ENCODE measurements at regions not wholly inside any gene's neighbourhood (a gene's known extent, or its start where the extent isn't known, plus 50 kb on each side); places are given as distances from the start of the nearest gene placed in this dataset.

DNA sequence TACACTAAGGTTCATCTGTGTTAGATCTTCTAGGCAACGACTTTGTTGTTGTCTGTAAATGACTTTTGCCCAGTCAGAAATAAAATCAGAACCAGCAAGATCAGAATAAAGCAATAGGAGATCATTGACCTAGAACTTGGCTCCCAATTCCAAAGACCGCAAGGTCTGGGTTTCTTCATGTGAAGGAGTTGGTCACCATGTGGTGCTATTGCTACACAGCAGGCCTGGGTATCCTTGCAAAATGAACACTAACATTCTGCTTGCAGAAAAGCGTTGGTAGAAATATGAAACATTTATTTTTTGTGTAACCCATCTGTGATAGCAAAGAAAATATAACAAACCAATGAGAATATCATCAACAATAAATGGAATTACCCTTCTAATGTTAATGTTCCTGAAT, 831.0 kb downstream of the NXPH1 start:
- H3K27me3 ChIP-seq (ENCODE audit: low read depth, low read length), result no peaks in the 10 kb centered on the region
- no peak overlapping the region for H2AFZ ChIP-seq (ENCODE audit: low read depth, low read length)
- H4K20me1 ChIP-seq (ENCODE audit: insufficient read depth, low read length), result no peaks in the 10 kb centered on the region
- no peak overlapping the region for H3K9ac ChIP-seq (ENCODE audit: low read length)
- no peak overlapping the region for H3K27ac ChIP-seq (ENCODE audit: low read length)
- no peak for TF ChIP-seq EZH2phosphoT487 (IDR thresholded peaks at IDR 0.05; ENCODE audit: low read depth)
- TF ChIP-seq, protein P1, sequence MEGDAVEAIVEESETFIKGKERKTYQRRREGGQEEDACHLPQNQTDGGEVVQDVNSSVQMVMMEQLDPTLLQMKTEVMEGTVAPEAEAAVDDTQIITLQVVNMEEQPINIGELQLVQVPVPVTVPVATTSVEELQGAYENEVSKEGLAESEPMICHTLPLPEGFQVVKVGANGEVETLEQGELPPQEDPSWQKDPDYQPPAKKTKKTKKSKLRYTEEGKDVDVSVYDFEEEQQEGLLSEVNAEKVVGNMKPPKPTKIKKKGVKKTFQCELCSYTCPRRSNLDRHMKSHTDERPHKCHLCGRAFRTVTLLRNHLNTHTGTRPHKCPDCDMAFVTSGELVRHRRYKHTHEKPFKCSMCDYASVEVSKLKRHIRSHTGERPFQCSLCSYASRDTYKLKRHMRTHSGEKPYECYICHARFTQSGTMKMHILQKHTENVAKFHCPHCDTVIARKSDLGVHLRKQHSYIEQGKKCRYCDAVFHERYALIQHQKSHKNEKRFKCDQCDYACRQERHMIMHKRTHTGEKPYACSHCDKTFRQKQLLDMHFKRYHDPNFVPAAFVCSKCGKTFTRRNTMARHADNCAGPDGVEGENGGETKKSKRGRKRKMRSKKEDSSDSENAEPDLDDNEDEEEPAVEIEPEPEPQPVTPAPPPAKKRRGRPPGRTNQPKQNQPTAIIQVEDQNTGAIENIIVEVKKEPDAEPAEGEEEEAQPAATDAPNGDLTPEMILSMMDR (IDR thresholded peaks at IDR 0.05; ENCODE audit: low read depth, low read length), result peak; percentile 18; the same call in 1 of the 2 replicates
- H3K9me3 ChIP-seq (ENCODE audit: insufficient read depth, low read length), result no peaks in the 10 kb centered on the region
- peaks cover 2% of the 10 kb centered on the region for H3K4me1 ChIP-seq (ENCODE audit: low read length)
- H3K4me3 ChIP-seq (ENCODE audit: low read length), result no peak overlapping the region
- H3K79me2 ChIP-seq (ENCODE audit: low read length), result no peaks in the 10 kb centered on the region
- no peak overlapping the region for H3K4me2 ChIP-seq (ENCODE audit: low read length)
- no peaks in the 10 kb centered on the region for H3K36me3 ChIP-seq (replicated peaks; ENCODE audit: low read depth, low read length)

DNA sequence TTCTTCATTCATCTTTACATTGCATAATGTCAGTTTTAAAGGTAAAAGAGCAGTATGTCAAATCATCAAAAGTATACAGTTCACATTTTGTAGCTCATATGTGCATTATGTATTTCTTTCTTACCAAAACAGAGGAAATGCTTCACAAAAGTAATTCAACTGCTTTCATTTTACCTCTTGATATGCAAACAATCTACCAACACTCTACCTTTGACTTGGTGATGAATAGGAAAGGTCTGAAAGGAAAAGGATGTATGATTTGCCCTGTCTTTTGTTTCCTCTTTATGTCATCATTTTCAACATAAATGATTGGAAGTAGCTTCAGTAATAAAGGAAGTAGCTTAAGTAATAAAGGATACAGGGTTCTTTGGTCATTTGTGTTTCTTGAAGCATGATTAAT, 846.7 kb downstream of the NXPH1 start:
- Histone ChIP-seq H3K27me3 (ENCODE audit: low read depth, low read length) (no peaks in the 10 kb centered on the region), H3K4me2 (ENCODE audit: low read length) (no peak overlapping the region), H3K79me2 (ENCODE audit: low read length) (no peaks in the 10 kb centered on the region), H3K9me3 (ENCODE audit: insufficient read depth, low read length) (no peaks in the 10 kb centered on the region), H4K20me1 (ENCODE audit: insufficient read depth, low read length) (no peaks in the 10 kb centered on the region), H3K27ac (ENCODE audit: low read length) (no peak overlapping the region), H3K36me3 (replicated peaks; ENCODE audit: low read depth, low read length) (no peaks in the 10 kb centered on the region), H3K9ac (ENCODE audit: low read length) (no peak overlapping the region), H3K4me1 (ENCODE audit: low read length) (no peaks in the 10 kb centered on the region), H3K4me3 (ENCODE audit: low read length) (no peak overlapping the region), H2AFZ (ENCODE audit: low read depth, low read length) (no peak overlapping the region)
- TF ChIP-seq, protein P1 (IDR thresholded peaks at IDR 0.05; ENCODE audit: low read depth, low read length), result no peak
- TF ChIP-seq EZH2phosphoT487 (IDR thresholded peaks at IDR 0.05; ENCODE audit: low read depth), result no peak

DNA sequence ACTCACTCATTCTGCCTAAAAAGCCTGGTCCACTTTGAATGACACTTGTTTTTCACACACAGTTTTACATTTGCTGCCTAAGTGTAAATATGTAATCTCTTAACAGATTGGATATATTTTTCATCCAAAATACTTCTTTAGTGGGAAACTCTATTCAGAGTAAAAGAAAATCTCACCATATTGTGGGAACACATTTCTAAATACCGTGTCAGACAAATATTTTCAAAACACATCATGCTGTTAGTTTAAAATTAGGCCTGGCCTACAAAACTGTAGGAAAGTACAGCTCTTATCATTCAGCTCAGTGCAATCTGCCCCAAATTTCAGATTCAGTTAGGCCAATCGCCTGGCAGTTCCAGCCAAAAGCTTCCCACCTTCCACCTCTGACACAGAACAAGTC, 849.8 kb downstream of the NXPH1 start:
- Histone ChIP-seq H3K79me2 (ENCODE audit: low read length) (no peaks in the 10 kb centered on the region), H3K27ac (ENCODE audit: low read length) (no peak overlapping the region), H3K9ac (ENCODE audit: low read length) (no peak overlapping the region), H4K20me1 (ENCODE audit: insufficient read depth, low read length) (no peaks in the 10 kb centered on the region), H3K27me3 (ENCODE audit: low read depth, low read length) (no peaks in the 10 kb centered on the region), H3K4me3 (ENCODE audit: low read length) (no peak overlapping the region), H3K4me2 (ENCODE audit: low read length) (no peak overlapping the region), H3K36me3 (replicated peaks; ENCODE audit: low read depth, low read length) (no peaks in the 10 kb centered on the region), H3K9me3 (ENCODE audit: insufficient read depth, low read length) (no peaks in the 10 kb centered on the region), H3K4me1 (ENCODE audit: low read length) (no peaks in the 10 kb centered on the region), H2AFZ (ENCODE audit: low read depth, low read length) (no peak overlapping the region)
- TF ChIP-seq EZH2phosphoT487 (IDR thresholded peaks at IDR 0.05; ENCODE audit: low read depth), result no peak
- TF ChIP-seq, protein P1 (IDR thresholded peaks at IDR 0.05; ENCODE audit: low read depth, low read length), result no peak

DNA sequence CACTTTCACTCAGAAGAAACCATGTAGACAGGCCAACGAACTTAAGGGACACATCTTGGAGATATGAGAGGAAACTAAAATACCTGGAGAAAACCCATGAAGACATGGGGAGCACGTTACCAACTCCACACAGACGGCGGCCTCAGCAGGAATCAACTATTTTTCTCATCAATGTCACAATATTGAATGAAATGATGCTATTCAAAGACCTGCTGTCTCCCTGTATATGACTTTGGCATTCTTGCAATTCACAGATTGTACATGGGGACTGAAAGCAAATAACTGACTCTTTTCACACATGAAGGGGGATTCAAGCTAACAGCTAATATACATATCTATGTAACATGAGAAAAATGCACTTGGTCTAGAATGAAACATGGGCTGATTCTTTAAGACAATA, 869.0 kb downstream of the NXPH1 start:
- H3K4me1 ChIP-seq (ENCODE audit: low read length), result no peaks in the 10 kb centered on the region
- H3K9ac ChIP-seq (ENCODE audit: low read length), result no peak overlapping the region
- no peak overlapping the region for H3K4me2 ChIP-seq (ENCODE audit: low read length)
- no peak for TF ChIP-seq EZH2phosphoT487 (IDR thresholded peaks at IDR 0.05; ENCODE audit: low read depth)
- TF ChIP-seq, protein P1 (IDR thresholded peaks at IDR 0.05; ENCODE audit: low read depth, low read length), result no peak
- H3K4me3 ChIP-seq (ENCODE audit: low read length), result no peak overlapping the region
- H3K36me3 ChIP-seq (replicated peaks; ENCODE audit: low read depth, low read length), result no peaks in the 10 kb centered on the region
- H3K9me3 ChIP-seq (ENCODE audit: insufficient read depth, low read length), result no peaks in the 10 kb centered on the region
- no peaks in the 10 kb centered on the region for H3K79me2 ChIP-seq (ENCODE audit: low read length)
- H4K20me1 ChIP-seq (ENCODE audit: insufficient read depth, low read length), result no peaks in the 10 kb centered on the region
- H3K27me3 ChIP-seq (ENCODE audit: low read depth, low read length), result no peaks in the 10 kb centered on the region
- H3K27ac ChIP-seq (ENCODE audit: low read length), result no peak overlapping the region
- no peak overlapping the region for H2AFZ ChIP-seq (ENCODE audit: low read depth, low read length)

Measured in OCI-LY3 (cell line).